ENCODE measurements at regions not wholly inside any gene's neighbourhood (a gene's known extent, or its start where the extent isn't known, plus 50 kb on each side); places are given as distances from the start of the nearest gene placed in this dataset.

GRCh38 chr11:80838153-80838552, 1397.3 kb upstream of the TENM4 start (continued):
- TF ChIP-seq TCF12 (IDR thresholded peaks at IDR 0.05; ENCODE audit: low read depth, low read length), result no peak
- no peak for TF ChIP-seq ZNF274 (IDR thresholded peaks at IDR 0.05; ENCODE audit: borderline replicate concordance, extremely low read depth, low read length)
- TF ChIP-seq TAF1 (IDR thresholded peaks at IDR 0.05; ENCODE audit: low read depth, low read length), result no peak
- no peak for TF ChIP-seq RFX5 (IDR thresholded peaks at IDR 0.05; ENCODE audit: borderline replicate concordance, low read depth, low read length)
- TF ChIP-seq SIX5 (IDR thresholded peaks at IDR 0.05; ENCODE audit: low read depth, low read length), result no peak
- TF ChIP-seq KDM4A (IDR thresholded peaks at IDR 0.05; ENCODE audit: low read depth, low read length, severe bottlenecking), result no peak
- TF ChIP-seq TEAD4 (IDR thresholded peaks at IDR 0.05; ENCODE audit: low read depth, low read length), result no peak
- no peak for TF ChIP-seq CBX5 (IDR thresholded peaks at IDR 0.05; ENCODE audit: low read depth, low read length)

Measured in H1 (cell line).